ENCODE measurements at regions not wholly inside any gene's neighbourhood (a gene's known extent, or its start where the extent isn't known, plus 50 kb on each side); places are given as distances from the start of the nearest gene placed in this dataset.
"Not testable (repeated sequence)": the region's sequence is repeated elsewhere in the genome, so short reads cannot be mapped to it uniquely, and the experiment has no call there.

DNA sequence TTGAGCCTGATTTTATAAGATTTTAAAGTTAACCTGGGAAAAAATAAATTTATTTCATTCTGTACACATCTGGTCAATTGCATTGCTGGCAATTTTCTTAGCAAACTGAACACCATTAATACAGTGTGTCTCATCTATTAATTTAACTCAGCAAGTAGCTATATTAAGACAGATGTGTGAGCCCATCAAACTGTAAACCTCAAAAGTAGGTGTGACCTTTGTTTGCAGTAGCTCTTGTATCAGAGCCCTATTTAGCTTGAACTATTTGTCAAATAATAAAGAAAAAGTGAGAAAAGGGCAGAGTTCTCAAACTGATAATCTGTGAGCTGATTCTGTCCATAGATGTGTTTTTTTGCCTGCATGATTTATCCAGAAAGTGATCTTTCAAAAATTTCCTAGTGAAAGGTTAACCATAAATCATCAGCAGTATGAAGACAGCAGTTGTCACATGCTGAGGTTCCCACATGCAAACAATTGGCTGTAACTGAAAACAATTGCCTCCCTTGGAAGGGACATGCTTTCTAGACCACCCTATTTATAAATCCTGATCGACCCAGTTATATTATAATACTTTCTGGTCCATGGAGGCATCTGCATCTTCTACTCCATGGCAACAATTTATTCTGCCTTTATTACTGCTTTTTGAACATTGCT, 646.5 kb downstream of the NSUN3 start:
- no peak for DNase-seq (ENCODE audit: low read depth)

DNA sequence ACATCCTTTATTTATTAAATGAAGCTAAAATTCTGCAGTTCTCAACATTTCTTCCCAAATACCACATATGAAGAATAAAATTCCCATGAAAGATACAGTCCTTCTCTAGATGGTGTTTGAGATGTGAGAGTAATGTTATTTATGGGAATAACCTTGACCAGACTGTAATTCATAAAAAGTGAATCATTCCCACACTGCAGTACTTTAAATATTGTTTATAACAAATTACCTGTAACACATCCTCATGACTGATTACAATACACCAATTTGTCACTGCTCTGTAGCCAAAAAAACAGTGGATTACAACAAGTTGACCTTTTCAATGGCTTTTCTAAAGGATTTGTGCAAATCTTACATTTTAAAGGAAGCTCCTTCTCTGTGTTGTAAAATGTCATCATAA, 651.3 kb downstream of the NSUN3 start:
- DNase-seq (ENCODE audit: low read depth) = no peak

DNA sequence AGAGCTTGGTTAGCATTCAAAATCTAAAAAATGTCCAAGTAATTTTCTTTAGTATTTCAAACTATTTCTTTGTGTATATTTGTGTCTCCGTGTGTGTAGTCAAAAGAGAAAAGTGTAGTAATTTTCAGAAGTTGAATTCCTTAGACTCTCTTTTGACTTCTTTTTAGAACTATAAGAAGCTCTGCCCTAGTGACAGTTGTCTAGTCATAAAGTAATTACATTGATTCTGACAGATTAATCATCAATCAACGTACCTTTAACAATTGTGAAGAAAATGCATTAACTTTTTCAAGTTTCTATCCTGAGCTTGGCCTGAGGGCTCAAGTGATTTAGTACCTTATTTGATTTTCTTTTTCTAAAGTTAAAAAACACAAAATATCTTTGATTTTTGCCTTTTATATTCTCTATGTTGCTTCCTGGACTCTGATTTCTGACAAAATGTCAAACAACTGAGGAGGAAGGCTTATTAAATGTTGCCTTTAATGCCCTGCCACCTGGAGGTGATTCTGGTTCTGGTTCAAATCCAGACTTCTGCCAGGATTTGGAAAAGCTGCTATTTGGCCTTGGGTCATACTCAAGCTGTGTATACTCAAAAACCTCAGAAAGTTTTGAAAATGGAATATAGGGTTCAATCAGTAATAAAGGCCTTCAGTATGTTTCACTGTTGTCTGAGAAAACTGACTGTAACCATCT, 653.6 kb downstream of the NSUN3 start:
- no peak for DNase-seq (ENCODE audit: low read depth)

DNA sequence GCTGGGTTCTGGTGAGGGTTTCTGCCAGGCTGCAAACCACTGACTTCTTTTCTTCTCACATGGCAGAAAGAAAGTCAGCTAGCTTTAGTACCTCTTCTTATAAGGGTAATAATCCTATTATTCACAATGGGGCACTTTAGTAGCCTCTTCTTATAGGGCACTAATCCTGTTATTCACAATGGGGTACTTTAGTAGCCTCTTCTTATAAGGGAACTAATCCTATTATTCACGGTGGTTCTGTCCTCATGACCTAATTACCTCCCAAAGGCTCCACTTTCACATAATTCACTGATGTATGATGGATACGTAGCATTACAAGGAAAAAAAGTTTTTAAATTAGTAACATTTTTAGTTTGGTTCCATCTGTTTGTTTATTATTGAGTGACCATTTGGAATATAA, 671.3 kb downstream of the NSUN3 start:
- no peak for DNase-seq (ENCODE audit: low read depth)

DNA sequence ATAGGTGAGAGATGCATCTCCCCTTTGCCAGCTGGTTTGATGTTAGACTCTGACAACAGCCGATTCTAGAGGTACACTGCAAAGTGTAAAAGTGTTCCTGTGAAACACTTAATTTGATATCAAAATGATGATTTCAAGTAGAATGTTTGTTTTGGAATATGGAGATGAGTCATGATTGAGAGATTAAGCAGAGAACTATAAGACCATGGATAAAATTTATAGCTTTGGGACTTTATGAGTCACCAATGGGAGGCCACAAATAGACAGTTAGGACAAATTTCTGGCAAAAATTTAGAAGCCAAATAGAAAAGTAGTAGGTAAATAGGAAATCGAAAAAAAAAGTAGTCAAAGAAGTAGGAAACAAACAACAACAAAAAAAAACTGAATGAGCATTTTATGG, 672.5 kb downstream of the NSUN3 start:
- DNase-seq (ENCODE audit: low read depth) = no peak

DNA sequence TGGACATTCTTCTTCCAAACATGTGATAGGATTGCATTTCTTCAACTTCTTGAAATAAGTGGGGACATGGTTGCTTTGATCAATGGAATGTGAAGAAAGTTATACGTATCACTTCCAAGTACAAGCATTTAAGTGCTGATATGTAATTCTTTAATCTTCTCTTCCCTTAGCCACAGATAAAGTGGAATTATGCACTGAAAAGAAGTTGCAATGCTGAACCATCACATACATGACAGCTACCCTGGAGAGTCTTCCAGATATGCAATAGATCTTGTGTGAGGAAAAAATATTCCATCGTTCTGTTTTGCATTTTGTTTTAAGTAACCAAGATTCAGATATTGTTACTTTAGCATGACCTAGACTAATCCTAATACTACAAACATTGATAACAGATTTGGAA, 674.3 kb downstream of the NSUN3 start:
- DNase-seq (ENCODE audit: low read depth) = no peak

DNA sequence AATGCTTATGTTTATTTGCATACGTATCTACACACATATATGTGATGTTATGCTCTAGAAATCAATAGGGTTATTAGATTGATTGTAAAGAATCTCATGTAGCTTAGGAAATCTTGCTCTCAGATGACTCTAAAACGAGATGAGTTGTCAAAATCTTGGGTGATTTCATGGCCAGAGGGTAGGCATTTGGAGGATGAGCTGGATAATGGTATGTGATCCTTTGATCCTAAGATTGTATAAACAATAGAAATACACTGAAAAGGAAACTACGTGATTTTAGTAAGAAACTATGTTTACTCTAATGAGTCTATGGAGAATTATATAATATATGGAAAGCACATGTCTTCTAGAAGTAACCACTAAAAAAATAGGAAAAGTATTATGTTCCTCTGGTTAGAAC, 676.6 kb downstream of the NSUN3 start:
- DNase-seq (ENCODE audit: low read depth) = no peak

DNA sequence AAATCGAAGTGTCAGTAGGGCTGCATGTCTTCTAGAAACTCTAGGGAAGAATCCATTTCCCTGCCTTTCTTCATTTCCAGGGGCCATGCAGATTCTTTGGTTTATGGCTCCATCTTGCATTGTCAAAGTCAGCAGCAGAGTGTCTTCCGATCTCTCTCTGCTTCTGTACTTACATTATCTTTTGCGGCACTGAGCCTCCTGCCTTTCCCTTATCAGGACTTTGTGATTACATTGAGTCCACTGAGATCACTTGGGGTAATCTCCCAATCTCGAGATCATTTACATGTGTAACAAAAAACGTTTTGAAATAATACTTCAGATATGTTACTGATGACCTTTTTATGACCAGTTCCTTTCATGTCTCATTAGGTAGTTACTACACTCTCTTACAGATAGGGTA, 695.9 kb downstream of the NSUN3 start:
- DNase-seq (ENCODE audit: low read depth) = no peak

DNA sequence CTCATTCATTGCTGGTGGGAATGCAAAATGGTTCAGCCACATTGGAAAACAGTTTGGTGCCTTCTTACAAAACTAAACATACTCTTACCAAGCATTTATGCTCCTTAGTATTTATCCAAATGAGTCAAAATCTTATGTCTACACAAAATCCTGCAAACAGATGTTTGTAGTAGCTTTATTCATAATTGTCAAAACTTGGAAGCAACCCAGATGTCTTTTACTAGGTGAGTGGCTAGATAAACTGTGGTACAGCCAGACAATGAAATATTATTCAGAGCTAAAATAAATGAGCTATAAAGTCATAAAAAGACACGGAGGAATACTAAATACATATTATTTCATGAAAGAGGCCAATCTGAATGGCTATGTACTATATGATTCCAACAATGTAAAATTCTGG, 709.5 kb downstream of the NSUN3 start:
- DNase-seq (ENCODE audit: low read depth) = no peak

DNA sequence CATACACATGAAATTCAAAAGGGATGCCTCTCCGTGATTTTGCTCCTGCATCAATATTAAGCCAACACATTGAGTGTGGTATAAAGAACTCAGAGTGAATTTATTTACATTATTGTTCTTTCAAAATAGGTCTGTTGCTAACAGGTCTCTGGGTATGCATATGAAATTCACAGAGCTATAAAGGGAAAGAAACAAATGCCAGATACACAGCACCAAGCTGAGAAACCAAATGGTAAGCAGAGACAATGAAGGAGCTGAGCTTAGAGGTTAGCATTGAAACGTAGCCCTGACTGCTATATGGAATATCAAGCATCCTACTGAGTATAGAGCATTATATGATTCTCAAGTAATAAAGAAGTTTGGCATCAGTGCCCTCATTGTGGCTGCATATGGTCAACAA, 712.9 kb downstream of the NSUN3 start:
- no peak for DNase-seq (ENCODE audit: low read depth)

DNA sequence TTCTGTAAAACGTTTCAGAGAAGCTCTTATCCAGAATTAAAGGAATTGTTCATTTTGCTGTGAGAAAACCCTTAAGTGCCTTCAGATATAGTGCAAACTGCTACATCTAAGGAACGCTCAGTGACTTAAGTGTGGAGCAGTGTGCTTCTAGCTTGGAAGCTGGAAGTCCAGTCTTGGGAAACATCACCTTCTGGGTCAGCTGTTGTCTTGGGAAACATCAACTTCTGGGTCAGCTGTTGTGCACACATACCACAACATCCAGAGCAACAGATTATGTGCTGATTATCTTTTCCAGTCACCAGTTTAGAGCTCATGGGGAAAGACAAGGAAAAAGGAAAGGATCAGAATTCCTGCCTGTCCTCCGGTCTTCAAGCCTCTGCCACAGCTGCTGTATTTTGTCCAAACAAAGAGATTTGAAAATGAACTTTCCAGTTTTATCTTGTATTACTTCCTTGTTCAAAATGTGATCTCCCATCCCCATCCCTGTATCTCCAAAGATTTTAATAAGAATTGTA, 713.6 kb downstream of the NSUN3 start:
- no peak for DNase-seq (ENCODE audit: low read depth)

DNA sequence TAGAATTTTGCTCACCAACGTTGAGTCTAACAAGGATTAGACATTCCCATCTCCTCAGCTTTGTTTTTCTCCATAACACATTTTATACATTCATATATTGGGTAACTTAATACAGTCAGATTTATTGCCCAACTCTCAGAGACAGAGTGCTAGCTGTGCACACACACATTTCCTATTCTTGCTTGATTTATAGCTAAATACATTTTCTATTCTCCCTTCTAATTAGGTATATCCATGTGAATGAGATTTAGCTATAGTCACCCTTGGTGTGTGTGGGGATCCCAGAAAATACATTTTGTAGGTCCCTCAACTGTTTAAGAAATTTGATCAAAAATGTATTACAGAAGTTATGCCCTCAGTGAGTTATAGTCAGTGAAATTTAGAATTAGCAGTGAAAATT, 715.4 kb downstream of the NSUN3 start:
- no peak for DNase-seq (ENCODE audit: low read depth)

DNA sequence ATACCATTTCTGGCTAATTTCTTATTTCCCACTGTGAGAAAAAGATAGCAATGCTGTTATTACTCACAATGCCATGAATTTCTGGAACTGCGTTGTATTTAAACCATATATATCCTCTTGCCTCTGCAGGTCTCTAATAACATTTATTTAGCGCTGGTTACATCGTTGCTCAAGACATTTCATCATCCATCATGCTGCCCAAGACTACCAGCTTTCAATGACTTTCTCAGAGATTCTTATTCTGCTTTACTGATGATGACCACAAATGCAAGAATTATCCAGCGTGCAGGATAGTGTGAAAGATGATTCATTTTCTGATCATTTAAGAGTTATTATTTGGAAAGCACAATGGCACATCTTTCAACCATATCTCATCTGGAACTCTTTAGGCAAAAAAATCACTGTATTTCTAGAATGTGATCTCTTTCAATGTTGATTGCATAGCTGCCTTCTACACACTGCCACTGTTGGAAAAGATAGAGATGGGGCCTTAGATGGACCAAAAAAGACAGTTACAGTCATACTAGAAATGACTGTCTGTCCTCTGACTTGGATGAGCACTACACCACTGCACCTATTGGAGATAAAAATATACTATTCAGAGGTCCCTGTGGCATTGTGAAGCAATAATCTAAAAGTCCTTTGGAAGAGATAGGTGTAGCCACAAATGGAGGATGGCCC, 716.1 kb downstream of the NSUN3 start:
- no peak for DNase-seq (ENCODE audit: low read depth)

DNA sequence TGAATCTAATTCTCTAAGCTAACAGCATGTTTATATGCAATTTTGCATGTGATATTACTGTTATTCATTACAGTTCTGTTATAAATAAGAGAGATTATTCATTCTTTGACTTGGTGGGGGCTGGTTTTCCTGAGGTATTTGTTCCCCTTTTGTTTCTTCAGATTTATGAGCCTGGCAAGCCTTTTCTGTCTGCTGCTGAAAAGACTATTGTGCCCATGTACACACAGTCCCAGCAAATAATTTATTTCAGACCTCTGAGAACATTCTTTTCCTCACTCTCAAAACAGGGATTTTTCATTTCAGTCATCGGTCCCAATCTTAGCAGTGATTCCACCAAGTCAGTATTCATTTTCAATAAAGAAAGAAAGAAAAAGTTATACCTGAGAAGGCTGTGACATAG, 716.8 kb downstream of the NSUN3 start:
- DNase-seq (ENCODE audit: low read depth) = no peak

DNA sequence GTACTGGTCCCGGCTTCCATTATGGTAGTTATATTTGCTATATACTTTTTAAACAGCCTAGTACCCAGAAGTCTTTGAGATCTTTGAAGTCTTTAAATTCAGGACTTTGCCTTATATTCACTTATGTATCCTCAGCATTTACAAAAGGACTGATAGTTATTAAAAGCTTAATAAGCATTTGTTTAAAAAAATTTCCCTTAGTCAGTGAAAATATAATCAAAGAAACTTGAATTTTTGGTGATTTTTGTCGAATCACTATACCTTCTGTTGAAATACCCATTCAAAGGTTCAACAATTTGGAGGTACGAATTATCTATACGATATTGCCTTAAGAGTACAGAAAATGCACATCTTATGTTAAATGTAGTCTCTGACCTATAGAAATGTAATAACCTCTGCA, 721.4 kb downstream of the NSUN3 start:
- DNase-seq (ENCODE audit: low read depth) = no peak

DNA sequence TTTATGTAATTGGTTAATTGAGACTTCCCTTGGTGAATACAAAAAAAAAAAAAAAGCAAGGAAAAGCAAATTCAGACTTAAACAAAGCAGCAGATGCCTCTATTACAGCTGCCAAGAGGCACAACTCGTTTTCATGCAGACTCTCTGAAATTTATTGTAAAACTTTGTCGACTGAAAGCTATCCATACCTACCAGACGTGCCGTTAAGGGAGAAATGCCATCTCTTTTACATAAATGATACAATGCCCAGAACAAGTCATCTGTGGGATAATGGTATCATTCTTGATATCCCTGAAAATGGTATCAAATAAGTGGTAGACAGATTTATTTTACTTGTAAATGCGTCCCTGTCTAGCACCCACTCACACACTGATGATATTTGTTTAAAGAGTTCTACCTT, 724.2 kb downstream of the NSUN3 start:
- no peak for DNase-seq (ENCODE audit: low read depth)

DNA sequence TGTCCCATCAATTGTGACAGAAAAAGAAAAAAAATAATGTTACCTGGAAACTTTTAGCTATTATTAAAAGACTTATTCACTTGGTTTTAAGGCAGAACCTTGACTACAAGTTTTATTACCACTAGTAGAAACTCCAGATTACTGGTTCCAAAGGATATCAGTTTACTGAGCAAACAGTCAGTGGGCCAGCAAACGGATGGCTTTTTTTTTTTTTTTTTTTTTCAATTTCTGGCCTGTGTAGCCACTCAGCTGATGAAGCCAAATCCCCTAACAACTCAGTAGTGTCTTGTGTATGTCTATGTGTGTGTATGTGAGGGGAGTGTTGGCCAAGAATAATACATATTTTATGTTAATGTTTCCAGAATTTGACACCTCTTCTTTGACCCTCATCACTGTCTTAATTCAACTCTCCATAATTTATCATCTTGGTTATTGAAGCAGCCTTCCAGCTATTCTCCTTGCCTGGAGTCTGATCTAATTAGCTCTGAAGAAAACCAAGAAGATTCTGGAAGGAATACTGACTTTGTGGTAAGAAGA, 724.9 kb downstream of the NSUN3 start:
- no peak for DNase-seq (ENCODE audit: low read depth)

DNA sequence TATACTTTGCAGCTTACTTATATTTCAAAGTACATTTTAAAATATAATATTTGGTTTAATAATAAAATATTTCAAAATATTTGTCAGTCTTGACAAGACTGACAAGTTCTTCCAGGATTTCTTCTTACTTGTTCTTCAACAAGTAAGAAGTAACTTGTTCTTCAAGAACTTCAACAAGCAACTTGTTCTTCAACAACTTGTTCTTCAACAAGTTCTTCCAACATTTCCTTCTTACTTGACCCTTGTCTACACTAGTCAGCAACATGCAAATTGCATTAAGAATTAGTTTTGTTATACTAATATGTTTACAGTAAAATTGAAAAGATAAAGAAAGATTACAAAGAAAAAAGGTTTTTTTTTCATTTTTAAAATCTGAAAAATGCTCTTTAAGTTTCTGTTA, 731.7 kb downstream of the NSUN3 start:
- DNase-seq (ENCODE audit: low read depth) = no peak

DNA sequence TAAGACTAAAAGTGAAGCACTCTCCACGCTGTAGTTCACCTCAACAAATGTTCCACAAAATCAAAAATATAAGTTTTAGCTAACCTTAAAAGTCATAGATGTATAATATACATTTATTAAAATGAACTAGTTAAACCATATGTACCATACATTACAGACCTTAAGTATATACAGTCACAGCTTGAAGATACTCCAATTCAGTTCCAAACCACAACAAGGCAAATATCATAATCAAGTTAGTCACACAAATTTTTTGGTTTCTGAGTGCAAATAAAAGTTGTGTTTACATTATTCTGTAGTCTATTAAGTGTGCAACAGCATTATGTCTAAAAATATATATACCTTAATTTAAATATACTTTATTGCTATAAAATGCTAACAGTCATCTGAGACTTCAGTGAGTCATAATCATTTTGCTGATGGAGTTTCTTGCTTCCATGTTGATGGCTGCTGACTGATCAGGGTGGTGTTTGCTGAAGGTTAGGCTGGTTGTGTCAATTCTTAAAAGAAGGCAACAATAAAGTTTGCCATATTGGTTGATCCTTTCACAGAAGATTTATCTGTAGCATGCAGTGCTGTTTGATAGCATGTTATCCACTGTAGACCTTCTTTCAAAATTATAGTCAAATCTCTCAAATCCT, 736.7 kb downstream of the NSUN3 start:
- no peak for DNase-seq (ENCODE audit: low read depth)

DNA sequence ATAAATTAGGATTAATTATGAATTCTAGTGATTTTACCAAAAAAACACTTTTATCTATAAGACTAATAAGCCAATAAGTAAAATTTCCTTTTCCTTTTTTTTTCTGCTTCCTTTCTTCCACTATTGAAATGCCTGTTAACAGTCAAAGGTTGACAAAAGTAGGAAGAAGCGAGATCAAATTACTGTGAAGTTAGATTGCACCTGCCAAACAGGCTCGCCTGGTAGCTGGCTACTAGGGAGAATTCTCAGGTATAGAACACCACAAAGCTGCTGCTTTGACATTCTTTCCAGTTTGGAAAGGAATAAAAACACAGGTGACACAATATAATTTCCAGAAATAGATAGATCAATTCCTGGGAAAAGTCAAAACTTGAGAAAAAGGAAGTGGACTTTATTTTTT, 749.0 kb downstream of the NSUN3 start:
- no peak for DNase-seq (ENCODE audit: low read depth)

DNA sequence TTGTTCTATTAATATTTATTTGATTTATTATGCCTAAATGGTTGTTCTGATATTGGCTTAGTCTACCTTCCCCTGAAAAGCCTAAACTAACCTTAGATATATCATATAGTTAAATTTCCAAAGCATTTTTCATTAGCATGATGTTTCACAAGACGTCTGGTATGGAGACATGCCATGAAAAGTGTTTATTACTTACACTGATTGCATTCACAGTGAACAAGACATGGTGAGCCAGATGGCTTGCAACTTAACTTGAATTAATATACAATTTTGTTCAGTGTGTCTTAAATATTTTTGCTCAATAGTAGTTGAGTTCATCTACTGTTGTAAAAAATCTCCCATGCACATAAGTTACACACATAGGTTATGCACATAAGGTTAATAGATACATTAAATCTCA, 758.4 kb downstream of the NSUN3 start:
- DNase-seq (ENCODE audit: low read depth) = no peak

DNA sequence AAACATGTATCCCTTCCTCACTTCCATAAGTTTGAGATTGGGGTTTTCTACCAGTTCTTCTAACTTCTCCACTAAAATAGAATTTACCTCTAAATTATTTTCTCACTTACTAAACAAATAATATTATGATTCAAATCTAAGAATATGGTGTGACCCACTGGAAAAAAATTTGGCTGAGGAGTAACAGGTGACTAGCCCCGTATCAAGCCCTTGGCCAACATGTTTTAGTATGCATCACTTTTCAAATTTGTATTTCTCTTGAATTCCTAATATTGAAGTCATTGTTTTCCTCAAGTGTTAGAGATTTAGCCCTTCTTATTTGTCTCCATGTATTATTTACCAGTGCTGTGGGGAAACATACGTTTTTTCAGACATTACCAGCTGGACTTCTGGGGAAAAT, 759.4 kb downstream of the NSUN3 start:
- no peak for DNase-seq (ENCODE audit: low read depth)

DNA sequence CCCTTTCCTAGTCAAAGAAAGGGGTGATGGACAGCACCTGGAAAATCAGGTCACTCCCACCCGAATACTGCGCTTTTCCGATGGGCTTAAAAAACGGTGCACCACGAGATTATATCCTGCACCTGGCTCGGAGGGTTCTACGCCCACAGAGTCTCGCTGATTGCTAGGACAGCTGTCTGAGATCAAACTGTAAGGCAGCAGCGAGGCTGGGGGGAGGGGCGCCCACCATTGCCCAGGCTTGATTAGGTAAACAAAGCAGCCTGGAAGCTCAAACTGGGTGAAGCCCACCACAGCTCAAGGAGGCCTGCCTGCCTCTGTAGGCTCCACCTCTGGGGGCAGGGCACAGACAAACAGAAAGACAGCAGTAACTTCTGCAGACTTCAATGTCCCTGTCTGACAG, 783.4 kb downstream of the NSUN3 start:
- not testable (repeated sequence) for DNase-seq (ENCODE audit: low read depth)
